ENCODE measurements at regions not wholly inside any gene's neighbourhood (a gene's known extent, or its start where the extent isn't known, plus 50 kb on each side); places are given as distances from the start of the nearest gene placed in this dataset.

DNA sequence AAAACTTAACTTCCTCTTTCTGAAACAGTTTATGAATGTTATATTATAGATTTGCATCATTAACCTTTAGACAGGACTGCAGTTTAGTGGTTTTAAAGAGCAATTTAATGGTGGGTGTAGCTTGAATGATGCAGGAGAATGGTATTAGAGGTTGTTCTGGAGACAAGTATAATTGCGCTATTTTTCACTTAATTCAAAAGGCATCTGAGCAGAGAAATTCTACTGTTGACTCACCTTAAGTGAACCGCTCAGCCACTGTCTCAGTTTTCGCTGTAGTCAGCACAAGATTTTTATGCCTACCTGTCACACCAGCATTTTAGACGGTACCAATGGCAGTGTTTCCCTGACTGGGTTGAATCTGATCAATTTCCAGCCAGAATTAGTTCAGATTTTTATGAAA, 348.8 kb upstream of the DCBLD2 start:
- TF ChIP-seq, protein P1, sequence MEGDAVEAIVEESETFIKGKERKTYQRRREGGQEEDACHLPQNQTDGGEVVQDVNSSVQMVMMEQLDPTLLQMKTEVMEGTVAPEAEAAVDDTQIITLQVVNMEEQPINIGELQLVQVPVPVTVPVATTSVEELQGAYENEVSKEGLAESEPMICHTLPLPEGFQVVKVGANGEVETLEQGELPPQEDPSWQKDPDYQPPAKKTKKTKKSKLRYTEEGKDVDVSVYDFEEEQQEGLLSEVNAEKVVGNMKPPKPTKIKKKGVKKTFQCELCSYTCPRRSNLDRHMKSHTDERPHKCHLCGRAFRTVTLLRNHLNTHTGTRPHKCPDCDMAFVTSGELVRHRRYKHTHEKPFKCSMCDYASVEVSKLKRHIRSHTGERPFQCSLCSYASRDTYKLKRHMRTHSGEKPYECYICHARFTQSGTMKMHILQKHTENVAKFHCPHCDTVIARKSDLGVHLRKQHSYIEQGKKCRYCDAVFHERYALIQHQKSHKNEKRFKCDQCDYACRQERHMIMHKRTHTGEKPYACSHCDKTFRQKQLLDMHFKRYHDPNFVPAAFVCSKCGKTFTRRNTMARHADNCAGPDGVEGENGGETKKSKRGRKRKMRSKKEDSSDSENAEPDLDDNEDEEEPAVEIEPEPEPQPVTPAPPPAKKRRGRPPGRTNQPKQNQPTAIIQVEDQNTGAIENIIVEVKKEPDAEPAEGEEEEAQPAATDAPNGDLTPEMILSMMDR (IDR thresholded peaks at IDR 0.05) = no peak
- TF ChIP-seq POLR2A (IDR thresholded peaks at IDR 0.05) = no peak

Data from uterus (tissue), 2 donors.